Forelimb muscle (tissue), 1 donor: ENCODE measurements at regions not wholly inside any gene's neighbourhood (a gene's known extent, or its start where the extent isn't known, plus 50 kb on each side); places are given as distances from the start of the nearest gene placed in this dataset.

ENCODE experiments used
- DNase-seq: peaks from one replicate; pipeline ENCODE4 v3.0.0-alpha.2; 2013; ENCODE audit warnings: low read depth

- DNase-seq: no peak
Observed at GRCh38 chr2:860259-860855, 90.3 kb upstream of the SNTG2 start.

- no peak for DNase-seq
Observed at GRCh38 chr2:858646-859045, 92.0 kb upstream of the SNTG2 start.

- no peak for DNase-seq
Observed at GRCh38 chr2:857937-858336, 92.7 kb upstream of the SNTG2 start.

- DNase-seq: no peak
Observed at GRCh38 chr2:857081-857480, 93.6 kb upstream of the SNTG2 start.

GRCh38 chr2:856456-856855, 94.2 kb upstream of the SNTG2 start:
- DNase-seq: no peak

GRCh38 chr2:856041-856440, 94.6 kb upstream of the SNTG2 start:
- DNase-seq: no peak

- no peak for DNase-seq
Observed at GRCh38 chr2:855177-855576, 95.5 kb upstream of the SNTG2 start.

- no peak for DNase-seq
Observed at GRCh38 chr2:854460-854859, 96.2 kb upstream of the SNTG2 start.

- no peak for DNase-seq
Observed at GRCh38 chr2:853203-853870, 97.3 kb upstream of the SNTG2 start.

GRCh38 chr2:852168-852567, 98.5 kb upstream of the SNTG2 start:
- no peak for DNase-seq

GRCh38 chr2:851680-852079, 99.0 kb upstream of the SNTG2 start:
- DNase-seq: no peak

- no peak for DNase-seq
Observed at GRCh38 chr2:851078-851477, 99.6 kb upstream of the SNTG2 start.

GRCh38 chr2:850429-850828, 100.2 kb upstream of the SNTG2 start:
- DNase-seq: no peak

GRCh38 chr2:848099-848498, 102.5 kb upstream of the SNTG2 start:
- DNase-seq: no peak

GRCh38 chr2:847669-848068, 103.0 kb upstream of the SNTG2 start:
- no peak for DNase-seq

GRCh38 chr2:844715-845114, 105.9 kb upstream of the SNTG2 start:
- DNase-seq: no peak

- no peak for DNase-seq
Observed at GRCh38 chr2:842151-842803, 108.4 kb upstream of the SNTG2 start.

- no peak for DNase-seq
Observed at GRCh38 chr2:841036-841435, 109.6 kb upstream of the SNTG2 start.

- DNase-seq: no peak
Observed at GRCh38 chr2:834233-834632, 116.4 kb upstream of the SNTG2 start.

- no peak for DNase-seq
Observed at GRCh38 chr2:833180-833579, 117.5 kb upstream of the SNTG2 start.

GRCh38 chr2:832635-833034, 118.0 kb upstream of the SNTG2 start:
- DNase-seq: no peak

- no peak for DNase-seq
Observed at GRCh38 chr2:831622-832021, 119.0 kb upstream of the SNTG2 start.

GRCh38 chr2:831225-831536, 119.5 kb upstream of the SNTG2 start:
- no peak for DNase-seq
